HepG2 (cell line): ENCODE measurements at regions not wholly inside any gene's neighbourhood (a gene's known extent, or its start where the extent isn't known, plus 50 kb on each side); places are given as distances from the start of the nearest gene placed in this dataset.

ENCODE experiments used
- ATAC-seq: fragments of 200-7000 bp; cut with Tn5 transposase; 3 replicates; pipeline ENCODE4 v1.9.1; 2020; ENCODE audit warnings: mild to moderate bottlenecking, moderate library complexity
- BruUV-seq: library from RNA; stranded (reverse); fragments of 400-500 nt; replicated peaks from 2 replicates; lab custom pipeline; 2021; lab: Mats Ljungman, UMichigan
- CTCF ChIA-PET: fragments of 300-600 bp; formaldehyde crosslinking; extraction: SDS; loops from one replicate; lab custom pipeline; 2021; ENCODE audit warnings: low total read pairs, inconsistent platforms, low intra/inter-chr PET ratio; lab: Yijun Ruan, JAX
- POLR2A ChIA-PET: fragments of 350-600 bp; sonication (Branson Sonifier 250); formaldehyde crosslinking; loops from one replicate; lab custom pipeline; 2020; ENCODE audit warnings: antibody characterized with exemption, inconsistent platforms; lab: Yijun Ruan, JAX
- DNase-seq: peaks from one replicate; pipeline ENCODE4 v3.0.0-alpha.2; 2015; ENCODE audit warnings: low spot score
- FAIRE-seq: peaks from 3 replicates; lab custom pipeline; 2011; peaks lifted over from hg19 to GRCh38; lab: Jason Lieb, UNC
- H2AFZ ChIP-seq: one replicate; pipeline ENCODE4 v1.6.1; 2011; ENCODE audit warnings: low read length, inconsistent platforms
- H3K27ac ChIP-seq: fragments of 300-600 bp; 3 replicates; pipeline ENCODE4 v1.8.0; 2011; ENCODE audit warnings: mixed run types, mild to moderate bottlenecking, mixed read lengths, low read length, inconsistent platforms; ENCODE audit not compliant: insufficient read depth; ENCODE audit errors: extremely low read length
- H3K27me3 ChIP-seq, 2 experiments: fragments of 200-600 bp in 1 of 2; 2 replicates in 1 of 2; 3 replicates in 1 of 2; pipeline versions ENCODE4 v1.6.0 to v1.8.0; 2011; ENCODE audit warnings: low read length in 2 of 2, mild to moderate bottlenecking in 2 of 2, moderate library complexity in 2 of 2, inconsistent platforms in 1 of 2; ENCODE audit not compliant: insufficient read depth in 2 of 2, control insufficient read depth in 1 of 2
- H3K36me3 ChIP-seq, 2 experiments: fragments of 200-600 bp in 1 of 2; replicated peaks in 1 of 2; 2 replicates in 1 of 2; 3 replicates in 1 of 2; pipeline versions ENCODE4 v1.5.1 to v1.8.0; 2011; ENCODE audit warnings: low read length in 2 of 2, inconsistent platforms in 1 of 2; ENCODE audit not compliant: insufficient read depth in 2 of 2, control insufficient read depth in 1 of 2
- H3K4me1 ChIP-seq: 2 replicates; pipeline ENCODE4 v1.5.1; 2012; ENCODE audit warnings: low read length, inconsistent platforms; ENCODE audit not compliant: insufficient read depth
- H3K4me2 ChIP-seq: 2 replicates; pipeline ENCODE4 v1.6.0; 2011; ENCODE audit warnings: low read depth, low read length, inconsistent platforms
- H3K4me3 ChIP-seq, 3 experiments: fragments of 200-600 bp in 1 of 3; sonication (generic), shearing (Covaris generic) in 1 of 3; replicated peaks in 1 of 3; 2 replicates each; pipeline ENCODE4 v1.5.1; 2011 to 2016; ENCODE audit warnings: low read length in 3 of 3, inconsistent platforms in 2 of 3, low read depth in 2 of 3, mild to moderate bottlenecking in 2 of 3, control low read depth in 1 of 3, mixed read lengths in 1 of 3; ENCODE audit not compliant: insufficient read depth in 1 of 3
- H3K79me2 ChIP-seq: one replicate; pipeline ENCODE4 v1.6.1; 2011; ENCODE audit warnings: low read length, inconsistent platforms; ENCODE audit not compliant: insufficient read depth
- H3K9ac ChIP-seq: 2 replicates; pipeline ENCODE4 v1.6.0; 2011; ENCODE audit warnings: mild to moderate bottlenecking, low read depth, low read length, inconsistent platforms; ENCODE audit not compliant: insufficient read depth
- H3K9me3 ChIP-seq: 2 replicates; pipeline ENCODE4 v1.5.1; 2012; ENCODE audit warnings: mild to moderate bottlenecking, low read length
- H4K20me1 ChIP-seq: 2 replicates; pipeline ENCODE4 v1.6.0; 2011; ENCODE audit warnings: inconsistent platforms, mild to moderate bottlenecking, low read length, moderate library complexity; ENCODE audit not compliant: insufficient read depth
- HCFC1 ChIP-seq: fragments of 150-350 bp; IDR thresholded peaks from 2 replicates; pipeline ENCODE4 v1.6.1; 2014; ENCODE audit warnings: low read depth, low read length
- MED13 ChIP-seq: sonication (generic); formaldehyde crosslinking; IDR thresholded peaks from 2 replicates; pipeline ENCODE4 v1.5.0; 2020; ENCODE audit warnings: missing genetic modification reagents
- NCOR1 ChIP-seq: fragments of 200-600 bp; sonication (generic); IDR thresholded peaks from 2 replicates; pipeline ENCODE4 v1.7.0; 2017; ENCODE audit warnings: antibody characterized with exemption, low read length, borderline replicate concordance
- SMARCE1 ChIP-seq: fragments of 450-650 bp; IDR thresholded peaks from 2 replicates; pipeline ENCODE4 v1.6.1; 2017; ENCODE audit warnings: borderline replicate concordance
- SSRP1 ChIP-seq: IDR thresholded peaks from 2 replicates; pipeline ENCODE4 v1.6.1; 2016; ENCODE audit warnings: control low read depth
- ZBED4 ChIP-seq: sonication (generic); formaldehyde crosslinking; IDR thresholded peaks from 2 replicates; pipeline ENCODE4 v1.4.0; 2020; ENCODE audit warnings: missing genetic modification reagents, borderline replicate concordance
- ZNF142 ChIP-seq: sonication (generic); formaldehyde crosslinking; IDR thresholded peaks from 2 replicates; pipeline ENCODE4 v1.4.0; 2020; ENCODE audit warnings: missing genetic modification reagents
- ZNF337 ChIP-seq: sonication (generic); formaldehyde crosslinking; IDR thresholded peaks from 2 replicates; pipeline ENCODE4 v1.5.1; 2020; ENCODE audit warnings: missing genetic modification reagents, low read depth, mild to moderate bottlenecking, borderline replicate concordance
- ZNF790 ChIP-seq: sonication (generic); formaldehyde crosslinking; IDR thresholded peaks from 2 replicates; pipeline ENCODE4 v1.8.0; 2022; ENCODE audit warnings: missing genetic modification reagents, mild to moderate bottlenecking, borderline replicate concordance
- WGBS: methylation state at CpG from one replicate; pipeline ENCODE4 v1.1.6; 2017; ENCODE audit warnings: low lambda C conversion rate; 5-methylcytosine and 5-hydroxymethylcytosine counted together
- in situ Hi-C: cut with HindIII; loops from 2 replicates; pipeline ENCODE4 v1.10.0; 2017; ENCODE audit warnings: low pct_unique_long_range_greater_than_20kb; ENCODE audit not compliant: extremely low pct_ligation_motif_present
- intact Hi-C: fragments of 100-400 bp; cut with micrococcal nuclease; formaldehyde crosslinking; loops from one replicate; pipeline ENCODE4 v1.10.0; 2022; ENCODE audit not compliant: unreplicated experiment
- TF ChIP-seq, protein P1 (sequence below): sonication (generic); formaldehyde crosslinking; IDR thresholded peaks from 2 replicates; pipeline ENCODE4 v1.5.0; 2020; ENCODE audit warnings: mild to moderate bottlenecking, missing genetic modification reagents, moderate library complexity

- no TSS peak for BruUV-seq
- FAIRE-seq = no peak
- DNase-seq = no peak
- no peaks in the 10 kb centered on the region for H4K20me1 ChIP-seq
- WGBS = 33% methylated on average over 8 of the region's 21 CpGs
- intact Hi-C loops (no loop called here), in situ Hi-C loops (no loop called here)
- H3K4me1 ChIP-seq = no peaks in the 10 kb centered on the region
- no peaks in the 10 kb centered on the region for H3K36me3 ChIP-seq
- H3K4me2 ChIP-seq = no peak overlapping the region
- CTCF ChIA-PET = no interaction called here
- no peak for TF ChIP-seq NCOR1
- TF ChIP-seq, protein P1, sequence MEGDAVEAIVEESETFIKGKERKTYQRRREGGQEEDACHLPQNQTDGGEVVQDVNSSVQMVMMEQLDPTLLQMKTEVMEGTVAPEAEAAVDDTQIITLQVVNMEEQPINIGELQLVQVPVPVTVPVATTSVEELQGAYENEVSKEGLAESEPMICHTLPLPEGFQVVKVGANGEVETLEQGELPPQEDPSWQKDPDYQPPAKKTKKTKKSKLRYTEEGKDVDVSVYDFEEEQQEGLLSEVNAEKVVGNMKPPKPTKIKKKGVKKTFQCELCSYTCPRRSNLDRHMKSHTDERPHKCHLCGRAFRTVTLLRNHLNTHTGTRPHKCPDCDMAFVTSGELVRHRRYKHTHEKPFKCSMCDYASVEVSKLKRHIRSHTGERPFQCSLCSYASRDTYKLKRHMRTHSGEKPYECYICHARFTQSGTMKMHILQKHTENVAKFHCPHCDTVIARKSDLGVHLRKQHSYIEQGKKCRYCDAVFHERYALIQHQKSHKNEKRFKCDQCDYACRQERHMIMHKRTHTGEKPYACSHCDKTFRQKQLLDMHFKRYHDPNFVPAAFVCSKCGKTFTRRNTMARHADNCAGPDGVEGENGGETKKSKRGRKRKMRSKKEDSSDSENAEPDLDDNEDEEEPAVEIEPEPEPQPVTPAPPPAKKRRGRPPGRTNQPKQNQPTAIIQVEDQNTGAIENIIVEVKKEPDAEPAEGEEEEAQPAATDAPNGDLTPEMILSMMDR (CRISPR knock-in tag) = no peak
- TF ChIP-seq SMARCE1 = no peak
- no peak for TF ChIP-seq MED13
- no peak for TF ChIP-seq ZNF790
- TF ChIP-seq HCFC1 = no peak
- TF ChIP-seq SSRP1 (CRISPR knock-in tag) = no peak
- no peak for TF ChIP-seq ZNF142 (CRISPR knock-in tag)
- no peak for TF ChIP-seq ZBED4 (CRISPR knock-in tag)
- TF ChIP-seq ZNF337 = no peak
- H3K27ac ChIP-seq = no peak overlapping the region
- no peaks in the 10 kb centered on the region for H3K9me3 ChIP-seq
- ATAC-seq = no peak
- H3K79me2 ChIP-seq = no peaks in the 10 kb centered on the region
- no peak overlapping the region for H3K4me3 ChIP-seq
- peaks cover 1 to 27% of the 10 kb centered on the region in 2 experiments; a peak in 4 of 5 replicates for H3K27me3 ChIP-seq
- POLR2A ChIA-PET = no interaction called here
- no peak overlapping the region for H3K9ac ChIP-seq
- no peak overlapping the region for H2AFZ ChIP-seq
Observed at GRCh38 chr12:130070126-130070611, 92.1 kb upstream of the FZD10 start.
